GM21447 (cell line): ENCODE measurements at regions not wholly inside any gene's neighbourhood (a gene's known extent, or its start where the extent isn't known, plus 50 kb on each side); places are given as distances from the start of the nearest gene placed in this dataset.
"Not testable (repeated sequence)": the region's sequence is repeated elsewhere in the genome, so short reads cannot be mapped to it uniquely, and the experiment has no call there.

ENCODE experiments used
- ATAC-seq: cut with Tn5 transposase; IDR thresholded peaks from one replicate; pipeline ENCODE4 v1.9.1; 2021; ENCODE audit not compliant: unreplicated experiment

- no peak for ATAC-seq
Measured at GRCh38 chr4:150021483-150021882, 56.8 kb upstream of the DCLK2 start.

DNA sequence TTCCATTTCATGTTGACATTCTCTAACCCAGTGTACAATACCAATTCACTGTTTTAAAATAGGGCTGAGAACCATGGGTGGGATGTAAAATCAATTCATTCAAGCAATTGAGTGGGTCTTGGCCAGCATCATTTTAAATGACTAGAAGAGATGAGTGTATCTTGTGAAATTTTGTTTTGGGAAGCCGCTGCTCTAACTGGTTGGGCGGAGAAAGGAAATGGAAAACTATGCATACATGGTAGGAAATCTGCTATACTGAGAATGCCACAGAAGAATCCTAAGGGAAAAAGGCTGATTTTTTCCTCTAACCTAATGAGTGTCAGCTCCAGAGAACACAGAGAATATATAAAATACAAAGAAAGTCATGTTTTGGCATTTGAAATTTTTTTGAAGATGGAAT lies 54.8 kb upstream of the DCLK2 start:
- no peak for ATAC-seq

DNA sequence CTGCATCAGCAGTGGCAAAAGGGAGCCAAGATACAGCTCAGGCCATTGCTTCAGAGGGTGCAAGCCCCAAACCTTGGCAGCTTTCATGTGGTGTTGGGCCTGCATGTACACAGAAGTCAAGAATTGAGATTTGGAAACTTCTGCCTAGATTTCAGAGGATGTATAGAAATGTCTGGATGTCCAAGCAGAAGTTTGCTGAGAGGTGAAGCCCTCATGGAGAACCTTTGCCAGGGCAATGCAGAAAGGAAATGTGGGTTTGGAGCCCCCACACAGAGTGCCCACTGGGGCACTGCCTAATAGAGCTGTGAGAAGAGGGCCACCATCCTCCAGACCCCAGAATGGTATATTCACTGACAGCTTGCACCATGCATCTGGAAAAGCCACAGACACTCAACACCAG lies 51.3 kb upstream of the DCLK2 start:
- not testable (repeated sequence) for ATAC-seq
